HCEC 1CT (cell line): ENCODE measurements at regions not wholly inside any gene's neighbourhood (a gene's known extent, or its start where the extent isn't known, plus 50 kb on each side); places are given as distances from the start of the nearest gene placed in this dataset.

Source experiments
- DNase-seq: peaks from one replicate; pipeline ENCODE4 v3.0.0-alpha.2; 2017

GRCh38 chr7:38086857-38087256 lies 91.2 kb upstream of the STARD3NL start:
- DNase-seq, result no peak

GRCh38 chr7:38102507-38102906 lies 75.5 kb upstream of the STARD3NL start:
- no peak for DNase-seq

GRCh38 chr7:38105874-38106483 lies 72.1 kb upstream of the STARD3NL start:
- DNase-seq, result peak; percentile 43

GRCh38 chr7:38107486-38107893 lies 70.6 kb upstream of the STARD3NL start:
- DNase-seq, result peak; percentile 37

- no peak for DNase-seq
Observed at GRCh38 chr7:38112075-38112474, 66.0 kb upstream of the STARD3NL start.

GRCh38 chr7:38120076-38120475 lies 58.0 kb upstream of the STARD3NL start:
- DNase-seq, result no peak

GRCh38 chr7:38122501-38122900 lies 55.5 kb upstream of the STARD3NL start:
- no peak for DNase-seq

GRCh38 chr7:38123494-38123893 lies 54.6 kb upstream of the STARD3NL start:
- DNase-seq, result no peak

- DNase-seq, result no peak
Observed at GRCh38 chr7:38127216-38128207, 50.5 kb upstream of the STARD3NL start.
